GM18858 (cell line): ENCODE measurements at regions not wholly inside any gene's neighbourhood (a gene's known extent, or its start where the extent isn't known, plus 50 kb on each side); places are given as distances from the start of the nearest gene placed in this dataset.

ENCODE experiments used
- ATAC-seq: cut with Tn5 transposase; IDR thresholded peaks from one replicate; pipeline ENCODE4 v1.9.1; 2021; ENCODE audit not compliant: unreplicated experiment

DNA sequence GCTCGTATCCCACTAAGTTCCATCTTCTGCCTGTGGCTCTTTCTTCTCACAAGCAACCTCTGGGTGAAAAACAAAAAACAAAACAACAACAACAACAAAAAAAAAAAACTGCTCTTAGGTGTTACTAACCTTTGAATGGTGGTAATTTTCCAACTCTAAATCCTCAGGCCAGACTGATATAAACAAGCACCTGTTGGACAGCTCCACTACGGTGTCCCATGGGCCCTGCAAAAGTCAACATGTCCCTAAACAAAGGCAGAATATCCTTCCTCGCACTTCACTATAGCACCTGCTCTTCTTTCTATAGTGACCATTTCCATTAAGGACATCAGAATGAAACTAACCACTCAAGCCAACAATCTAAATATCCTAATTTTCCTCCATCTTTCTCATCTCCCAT lies 54.6 kb upstream of the PARM1 start:
- no peak for ATAC-seq

DNA sequence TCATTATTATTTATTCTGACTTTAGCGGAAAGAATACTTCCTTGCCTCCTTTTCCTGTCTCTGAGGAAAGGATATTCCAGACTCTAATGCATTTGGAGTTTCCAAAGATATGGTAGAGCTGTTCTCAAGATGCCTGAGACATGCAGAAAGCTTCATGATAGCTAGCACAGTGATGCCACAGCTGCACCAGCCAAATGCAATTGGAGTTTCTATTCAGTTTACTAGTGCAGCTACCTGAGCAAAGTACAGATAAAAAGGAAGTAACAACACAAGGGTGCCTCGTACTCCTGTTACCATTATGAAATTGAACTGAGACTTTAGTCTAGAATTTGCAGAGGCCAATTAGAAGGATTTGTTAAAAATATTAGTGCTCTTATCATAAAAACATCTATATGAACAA lies 57.5 kb upstream of the PARM1 start:
- ATAC-seq, result no peak

DNA sequence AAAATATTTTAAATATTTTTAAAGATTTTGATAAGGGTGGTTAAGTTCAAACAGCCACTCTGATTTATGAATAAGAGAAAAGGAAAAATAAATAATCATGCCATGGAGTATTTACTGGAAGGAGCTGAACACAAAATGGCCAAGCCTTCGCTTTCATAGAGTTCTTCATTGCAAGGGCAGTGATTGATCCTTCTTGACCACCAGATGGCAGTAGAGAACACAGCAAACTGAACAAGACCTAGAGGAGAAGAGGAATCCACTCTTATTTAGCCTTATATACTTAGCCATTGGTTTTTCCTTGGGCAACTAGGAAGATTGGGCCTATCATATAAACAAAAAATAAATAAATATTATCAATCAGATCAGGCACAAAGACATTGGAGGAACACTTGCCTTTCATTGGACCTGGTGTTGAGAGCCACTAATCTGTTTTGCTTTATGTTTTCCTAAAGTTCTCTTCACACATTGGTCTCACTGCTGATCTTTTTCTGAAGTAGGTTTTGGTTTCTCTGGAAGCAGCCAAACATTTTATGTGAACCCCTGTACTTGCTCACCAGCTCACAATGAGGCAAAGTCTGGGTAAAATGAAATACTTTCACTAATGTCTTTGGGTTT lies 58.1 kb upstream of the PARM1 start:
- peak; percentile 41 for ATAC-seq

DNA sequence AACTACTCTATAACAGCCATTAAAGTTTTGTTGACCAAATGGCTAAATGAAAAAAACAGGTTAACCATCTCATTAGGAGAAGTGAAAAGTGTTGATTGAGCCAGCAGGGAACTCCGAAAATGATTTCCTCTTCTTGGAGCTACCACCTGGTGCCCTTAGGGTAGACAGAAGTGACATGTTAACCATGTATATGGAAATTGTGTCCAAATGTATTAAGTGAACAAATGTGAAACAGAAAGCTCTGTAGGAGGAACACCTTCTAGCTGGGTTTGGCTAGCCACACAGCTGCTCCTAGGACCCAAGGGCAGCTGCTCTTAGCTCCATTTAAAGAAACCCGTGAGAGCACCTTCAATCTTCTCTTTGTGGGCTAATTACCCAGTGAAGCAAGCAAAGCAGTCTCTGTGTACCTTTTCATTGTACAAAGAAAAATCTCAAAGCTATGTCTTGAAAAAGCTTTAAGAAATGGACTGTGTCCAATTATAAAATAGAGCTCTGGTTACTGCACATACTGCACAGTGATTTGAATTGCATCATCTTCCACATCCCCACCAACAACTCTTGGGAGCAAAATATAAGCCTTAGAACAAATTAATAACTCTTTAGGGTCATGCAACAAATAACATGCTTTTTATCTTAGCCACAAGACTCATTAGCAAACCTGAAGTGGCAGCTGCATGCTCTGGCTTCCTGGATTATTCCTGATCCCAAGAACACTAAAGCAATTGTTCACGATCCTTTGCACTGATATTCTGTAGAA lies 59.2 kb upstream of the PARM1 start:
- ATAC-seq, result peak; percentile 93

DNA sequence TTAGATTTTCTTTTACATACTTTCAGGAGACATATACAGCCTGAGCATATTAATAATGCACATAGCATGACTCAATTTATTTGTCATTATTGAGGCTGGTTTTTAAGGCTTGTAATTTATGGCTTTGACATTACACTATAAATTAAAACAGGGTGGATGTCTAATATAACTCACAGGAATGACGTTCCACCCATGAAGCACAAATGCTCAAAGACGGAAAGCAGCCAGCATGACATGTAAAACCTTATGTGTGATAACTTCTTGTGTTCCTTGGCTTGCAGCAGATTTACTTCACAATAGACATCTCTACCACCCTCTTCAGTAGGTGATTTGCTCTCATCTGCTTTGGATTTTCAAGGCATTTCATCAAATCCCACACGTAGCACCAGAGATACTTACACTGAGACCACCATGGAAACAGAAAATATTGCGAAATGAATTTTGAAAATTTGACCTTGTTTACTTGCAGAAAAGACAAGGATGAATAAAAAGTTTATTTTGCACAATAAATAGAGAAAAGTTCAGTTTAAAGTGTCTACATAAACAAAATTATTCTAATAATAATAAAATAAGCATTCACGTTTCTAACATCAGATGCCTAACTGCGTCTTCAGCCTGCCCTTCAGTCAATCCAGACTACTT lies 64.7 kb upstream of the BTC start:
- no peak for ATAC-seq

DNA sequence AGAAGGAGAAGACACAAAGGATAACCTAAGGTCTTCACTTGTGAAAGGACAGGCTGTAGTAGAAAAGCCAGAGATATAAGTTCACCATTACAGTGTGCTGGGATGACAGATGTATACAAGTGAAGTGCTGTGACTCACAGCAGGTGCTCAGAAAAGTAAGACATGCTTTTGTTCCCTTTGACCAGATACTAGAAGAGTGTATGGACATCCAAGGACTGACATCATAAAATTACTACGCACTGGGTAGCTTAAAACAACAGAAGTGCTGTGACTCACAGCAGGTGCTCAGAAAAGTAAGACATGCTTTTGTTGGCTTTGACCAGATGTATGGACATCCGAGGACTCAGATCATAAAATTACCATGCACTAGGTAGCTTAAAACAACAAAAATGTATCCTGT lies 61.6 kb upstream of the BTC start:
- no peak for ATAC-seq

DNA sequence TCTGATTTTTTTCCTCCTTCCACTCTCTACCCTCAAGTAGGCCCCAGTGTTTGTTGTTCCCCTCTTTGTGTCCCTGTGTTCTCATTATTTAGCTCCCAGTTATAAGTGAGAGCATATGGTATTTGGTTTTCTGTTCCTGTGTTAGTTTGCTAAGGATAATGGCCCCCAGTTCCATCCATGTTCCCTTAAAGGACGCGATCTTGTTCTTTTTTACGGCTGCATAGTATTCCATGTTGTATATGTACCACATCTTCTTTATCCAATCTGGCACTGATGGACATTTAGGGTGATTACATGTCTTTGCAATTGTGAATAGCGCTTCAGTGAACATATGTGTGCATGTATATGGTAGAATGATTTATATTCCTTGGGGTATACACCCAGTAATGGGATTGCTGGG lies 54.5 kb upstream of the BTC start:
- no peak for ATAC-seq

DNA sequence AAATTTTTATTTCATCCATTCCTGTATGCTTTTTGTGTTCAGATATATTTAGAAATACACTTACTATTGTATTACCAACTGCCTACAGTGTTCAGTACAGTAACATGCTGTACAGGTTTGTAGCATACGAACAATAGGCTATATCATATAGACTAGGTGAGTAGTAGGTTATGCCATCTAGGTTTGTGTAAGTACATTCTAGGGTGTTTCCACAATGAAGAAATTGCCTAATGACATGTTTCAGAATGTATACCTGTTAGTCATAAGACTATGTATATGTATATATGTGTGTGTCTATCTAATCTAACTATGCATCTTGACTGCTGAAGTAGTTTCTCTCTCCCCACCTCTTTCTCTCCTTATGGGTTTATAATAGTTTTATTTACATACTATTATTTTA lies 51.5 kb upstream of the BTC start:
- no peak for ATAC-seq
